ENCODE measurements at regions not wholly inside any gene's neighbourhood (a gene's known extent, or its start where the extent isn't known, plus 50 kb on each side); places are given as distances from the start of the nearest gene placed in this dataset.

DNA sequence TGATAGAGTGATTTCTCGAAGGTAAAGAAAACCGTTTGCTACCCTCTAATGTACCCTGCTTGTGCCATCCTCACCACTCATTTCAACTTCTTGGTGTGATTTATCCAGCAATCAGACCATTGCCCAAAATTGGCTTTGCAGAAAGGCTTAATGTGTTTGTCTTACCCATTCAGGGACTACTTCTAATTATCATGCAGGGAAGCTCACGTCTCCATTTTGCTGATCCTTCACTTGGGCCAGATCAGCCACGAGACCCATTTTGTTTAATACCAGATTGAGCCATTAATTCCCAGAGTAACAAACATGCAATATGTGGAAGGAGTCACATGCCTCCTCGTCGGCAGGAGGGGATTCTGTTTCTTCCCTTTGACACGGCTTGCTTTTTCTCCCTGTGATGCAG lies 51.1 kb upstream of the CRY1 start:
- TF ChIP-seq, protein P1, sequence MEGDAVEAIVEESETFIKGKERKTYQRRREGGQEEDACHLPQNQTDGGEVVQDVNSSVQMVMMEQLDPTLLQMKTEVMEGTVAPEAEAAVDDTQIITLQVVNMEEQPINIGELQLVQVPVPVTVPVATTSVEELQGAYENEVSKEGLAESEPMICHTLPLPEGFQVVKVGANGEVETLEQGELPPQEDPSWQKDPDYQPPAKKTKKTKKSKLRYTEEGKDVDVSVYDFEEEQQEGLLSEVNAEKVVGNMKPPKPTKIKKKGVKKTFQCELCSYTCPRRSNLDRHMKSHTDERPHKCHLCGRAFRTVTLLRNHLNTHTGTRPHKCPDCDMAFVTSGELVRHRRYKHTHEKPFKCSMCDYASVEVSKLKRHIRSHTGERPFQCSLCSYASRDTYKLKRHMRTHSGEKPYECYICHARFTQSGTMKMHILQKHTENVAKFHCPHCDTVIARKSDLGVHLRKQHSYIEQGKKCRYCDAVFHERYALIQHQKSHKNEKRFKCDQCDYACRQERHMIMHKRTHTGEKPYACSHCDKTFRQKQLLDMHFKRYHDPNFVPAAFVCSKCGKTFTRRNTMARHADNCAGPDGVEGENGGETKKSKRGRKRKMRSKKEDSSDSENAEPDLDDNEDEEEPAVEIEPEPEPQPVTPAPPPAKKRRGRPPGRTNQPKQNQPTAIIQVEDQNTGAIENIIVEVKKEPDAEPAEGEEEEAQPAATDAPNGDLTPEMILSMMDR (IDR thresholded peaks at IDR 0.05; ENCODE audit: insufficient read depth, low read length), result no peak
- DNase-seq (ENCODE audit: low read depth), result no peak

DNA sequence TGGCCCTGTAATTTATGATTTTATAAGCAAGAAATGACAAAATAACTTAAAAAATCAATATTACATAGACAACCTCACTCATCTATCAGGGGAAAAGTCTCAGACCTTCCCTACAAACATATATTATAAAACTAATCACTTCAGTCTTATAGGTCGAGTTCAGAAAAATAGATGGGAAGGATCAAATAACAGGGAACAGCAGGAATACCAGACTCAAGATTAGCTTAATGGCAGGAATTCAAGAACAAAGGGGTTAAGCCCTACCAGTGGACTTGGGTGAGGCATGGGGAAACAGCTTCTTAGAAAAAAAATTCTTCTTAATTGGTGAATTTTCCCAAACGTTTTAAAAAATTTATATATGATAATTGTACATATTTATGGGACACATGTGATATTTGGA lies 51.6 kb upstream of the CRY1 start:
- DNase-seq (ENCODE audit: low read depth), result peak; percentile 23

More for the DNA sequence above, 51.1 kb upstream of the CRY1 start:
- no peak overlapping the region for H3K4me3 ChIP-seq (ENCODE audit: low read depth, low read length)

DNA sequence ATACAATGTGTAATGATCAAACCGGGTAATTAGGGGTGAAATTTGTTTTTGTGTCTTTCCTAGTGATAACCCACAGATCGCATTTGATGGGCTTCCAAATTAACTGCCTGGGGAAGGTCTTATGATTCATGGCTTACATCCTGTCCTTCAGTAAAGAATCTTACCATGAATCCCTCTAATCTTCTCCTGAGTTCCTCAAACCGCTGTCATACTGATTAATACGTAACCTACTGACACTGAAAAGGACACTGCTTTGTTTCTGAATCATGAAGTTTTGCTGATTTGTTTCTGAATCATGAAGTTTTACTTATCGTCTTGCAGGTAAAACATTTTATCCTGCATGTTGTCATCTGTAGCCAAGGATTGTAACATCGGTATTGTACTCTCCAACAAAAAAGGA lies 52.0 kb upstream of the CRY1 start:
- peak; percentile 37 for DNase-seq (ENCODE audit: low read depth)
- H3K4me3 ChIP-seq (ENCODE audit: low read depth, low read length), result no peak overlapping the region
- TF ChIP-seq, protein P1 (IDR thresholded peaks at IDR 0.05; ENCODE audit: insufficient read depth, low read length), result no peak

More for the DNA sequence above, 51.6 kb upstream of the CRY1 start:
- TF ChIP-seq, protein P1 (IDR thresholded peaks at IDR 0.05; ENCODE audit: insufficient read depth, low read length), result no peak
- H3K4me3 ChIP-seq (ENCODE audit: low read depth, low read length), result no peak overlapping the region

DNA sequence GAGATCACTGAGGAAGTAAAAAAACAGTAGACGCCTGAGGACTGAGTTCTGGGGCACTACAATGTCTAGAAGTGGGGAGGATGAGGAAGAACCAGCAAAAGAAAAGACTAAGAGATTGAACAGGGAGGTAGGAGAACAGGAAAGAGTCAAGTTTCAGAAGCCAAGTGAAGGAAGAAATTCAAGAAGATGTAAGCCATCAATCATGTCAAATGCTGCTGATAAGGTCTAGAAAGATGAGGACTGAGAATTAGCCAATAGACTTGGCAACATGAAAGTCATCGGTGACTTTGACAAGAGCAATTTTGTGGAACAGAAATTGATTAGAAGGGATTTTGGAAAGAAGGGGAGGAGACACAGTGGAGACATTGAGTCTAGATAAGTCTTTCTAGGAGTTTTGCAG lies 54.8 kb upstream of the CRY1 start:
- TF ChIP-seq, protein P1 (IDR thresholded peaks at IDR 0.05; ENCODE audit: insufficient read depth, low read length), result no peak
- H3K4me3 ChIP-seq (ENCODE audit: low read depth, low read length), result no peak overlapping the region
- DNase-seq (ENCODE audit: low read depth), result no peak

DNA sequence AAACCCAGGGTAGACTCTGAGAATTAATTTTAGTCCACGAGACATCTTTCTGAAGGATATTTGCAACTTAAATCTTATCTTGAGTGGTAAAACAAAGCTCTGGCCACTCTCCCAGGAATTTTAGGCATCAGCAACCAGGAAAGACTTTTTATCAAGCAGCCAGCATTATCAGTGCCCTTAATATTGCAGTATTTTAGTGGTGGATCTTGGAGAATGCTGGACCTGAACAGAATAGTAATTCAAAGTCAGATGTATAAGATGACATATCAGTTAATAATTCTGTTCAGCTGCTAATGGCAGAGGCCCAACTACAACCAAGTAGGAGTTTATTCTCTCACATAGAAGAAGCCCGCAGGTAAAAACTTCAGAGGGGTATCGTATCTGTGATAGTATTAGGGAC lies 59.0 kb upstream of the CRY1 start:
- peak; percentile 71 for DNase-seq (ENCODE audit: low read depth)

DNA sequence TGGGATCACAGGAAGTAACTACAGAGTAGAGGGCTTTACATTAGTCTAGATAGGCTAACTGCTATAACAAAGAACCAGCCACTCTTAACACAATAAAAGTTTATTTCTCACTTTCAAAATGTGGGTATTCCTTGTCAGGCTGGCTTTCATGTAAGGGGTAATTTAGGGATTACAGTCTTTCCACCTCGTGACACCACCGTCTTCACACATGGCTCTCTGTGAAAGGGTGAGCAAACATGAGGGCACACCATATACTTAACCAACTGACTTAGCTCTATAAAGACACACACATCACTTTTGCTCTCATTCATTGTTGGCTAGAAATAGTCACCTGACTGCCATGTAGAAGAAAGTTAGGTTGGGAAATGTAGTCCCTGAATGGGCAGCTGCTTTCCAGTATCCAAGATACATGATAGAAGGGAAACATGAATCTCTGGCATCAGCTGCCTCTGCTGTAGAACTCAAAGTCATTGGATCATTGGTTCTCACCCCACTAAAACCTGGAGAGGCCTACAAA lies 66.1 kb upstream of the CRY1 start:
- TF ChIP-seq, protein P1 (IDR thresholded peaks at IDR 0.05; ENCODE audit: insufficient read depth, low read length), result no peak
- DNase-seq (ENCODE audit: low read depth), result no peak
- no peak overlapping the region for H3K4me3 ChIP-seq (ENCODE audit: low read depth, low read length)

More for the DNA sequence above, 59.0 kb upstream of the CRY1 start:
- H3K4me3 ChIP-seq (ENCODE audit: low read depth, low read length), result no peak overlapping the region
- TF ChIP-seq, protein P1 (IDR thresholded peaks at IDR 0.05; ENCODE audit: insufficient read depth, low read length), result no peak

DNA sequence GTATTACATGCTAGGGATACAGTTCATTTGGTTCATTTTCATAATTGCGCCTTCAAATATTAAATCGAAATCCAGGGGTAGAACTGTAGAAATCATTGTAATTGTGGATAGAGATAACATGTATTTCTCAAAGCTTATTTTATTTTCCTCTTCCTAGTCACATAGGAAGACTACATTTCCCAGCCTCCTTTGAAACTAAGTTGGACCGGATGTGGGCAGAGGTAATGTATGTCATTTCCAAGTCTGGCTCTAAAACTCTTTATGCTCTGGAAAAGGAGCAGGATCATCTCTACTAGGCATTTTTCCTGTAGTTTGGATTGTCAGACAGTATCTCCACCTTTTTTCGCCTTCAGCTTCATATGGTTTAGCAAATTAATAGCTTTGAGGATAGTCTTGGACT lies 70.1 kb upstream of the CRY1 start:
- TF ChIP-seq, protein P1 (IDR thresholded peaks at IDR 0.05; ENCODE audit: insufficient read depth, low read length), result no peak
- DNase-seq (ENCODE audit: low read depth), result no peak
- H3K4me3 ChIP-seq (ENCODE audit: low read depth, low read length), result no peak overlapping the region
